Peyer's patch (tissue), 4 donors: ENCODE measurements at regions not wholly inside any gene's neighbourhood (a gene's known extent, or its start where the extent isn't known, plus 50 kb on each side); places are given as distances from the start of the nearest gene placed in this dataset.

ENCODE experiments used
- CTCF ChIP-seq, 6 experiments: fragments of 450-650 bp in 4 of 6; fragments of 200-600 bp in 2 of 6; sonication (generic) in 1 of 6; IDR thresholded peaks; one replicate each; pipeline ENCODE4 v1.5.1; 2017 to 2019; ENCODE audit warnings: antibody characterized with exemption in 6 of 6, mild to moderate bottlenecking in 3 of 6, moderate library complexity in 1 of 6
- POLR2A ChIP-seq, 2 donors: fragments of 450-650 bp; IDR thresholded peaks; one replicate each; pipeline ENCODE4 v1.5.1; 2017; ENCODE audit warnings: antibody characterized with exemption in 2 of 2, mild to moderate bottlenecking in 2 of 2, moderate library complexity in 2 of 2

GRCh38 chr5:155761502-155761901 is 565.5 kb upstream of the SGCD start:
- TF ChIP-seq CTCF (IDR thresholded peaks at IDR 0.05) (no peak), POLR2A (IDR thresholded peaks at IDR 0.05) (no peak)
